HUES48 (cell line): ENCODE measurements at regions not wholly inside any gene's neighbourhood (a gene's known extent, or its start where the extent isn't known, plus 50 kb on each side); places are given as distances from the start of the nearest gene placed in this dataset.

Source experiments
- H3K27ac ChIP-seq: one replicate; pipeline ENCODE4 v1.7.0; 2013; ENCODE audit warnings: low read depth, low read length, inconsistent platforms
- H3K27me3 ChIP-seq: 2 replicates; pipeline ENCODE4 v1.6.1; 2013; ENCODE audit warnings: mild to moderate bottlenecking, low read length; ENCODE audit not compliant: control insufficient read depth, insufficient read depth
- H3K36me3 ChIP-seq: 2 replicates; pipeline ENCODE4 v1.6.1; 2013; ENCODE audit warnings: low read length; ENCODE audit not compliant: control insufficient read depth, insufficient read depth
- H3K4me1 ChIP-seq: 2 replicates; pipeline ENCODE4 v1.6.1; 2013; ENCODE audit warnings: mild to moderate bottlenecking, low read length; ENCODE audit not compliant: control insufficient read depth, insufficient read depth
- H3K4me3 ChIP-seq: 2 replicates; pipeline ENCODE4 v1.5.1; 2013; ENCODE audit warnings: mild to moderate bottlenecking, low read depth, low read length
- H3K9ac ChIP-seq: 2 replicates; pipeline ENCODE4 v1.6.1; 2013; ENCODE audit warnings: mild to moderate bottlenecking, low read depth, low read length, moderate library complexity
- H3K9me3 ChIP-seq: 2 replicates; pipeline ENCODE4 v1.6.1; 2013; ENCODE audit warnings: low read length; ENCODE audit not compliant: control insufficient read depth, insufficient read depth

- Histone ChIP-seq H3K27ac (no peak overlapping the region), H3K27me3 (no peaks in the 10 kb centered on the region)
Observed at GRCh38 chr6:170111816-170112582, 178.9 kb downstream of the DLL1 start.

GRCh38 chr6:170111141-170111664 lies 179.7 kb downstream of the DLL1 start:
- Histone ChIP-seq H3K4me3 (no peak overlapping the region), H3K9ac (no peak overlapping the region), H3K27me3 (no peaks in the 10 kb centered on the region), H3K27ac (no peak overlapping the region), H3K36me3 (no peaks in the 10 kb centered on the region), H3K4me1 (no peaks in the 10 kb centered on the region), H3K9me3 (no peaks in the 10 kb centered on the region)

More at GRCh38 chr6:170111816-170112582, 178.9 kb downstream of the DLL1 start:
- no peaks in the 10 kb centered on the region for H3K4me1 ChIP-seq
- H3K9me3 ChIP-seq = no peaks in the 10 kb centered on the region
- H3K36me3 ChIP-seq = no peaks in the 10 kb centered on the region
- H3K9ac ChIP-seq = no peak overlapping the region
- H3K4me3 ChIP-seq = no peak overlapping the region

- no peak overlapping the region for H3K27ac ChIP-seq
- no peaks in the 10 kb centered on the region for H3K9me3 ChIP-seq
- no peaks in the 10 kb centered on the region for H3K36me3 ChIP-seq
- no peak overlapping the region for H3K4me3 ChIP-seq
- H3K9ac ChIP-seq = no peak overlapping the region
- H3K27me3 ChIP-seq = no peaks in the 10 kb centered on the region
- H3K4me1 ChIP-seq = no peaks in the 10 kb centered on the region
Observed at GRCh38 chr6:170110201-170111140, 180.4 kb downstream of the DLL1 start.

GRCh38 chr6:170108890-170109587 lies 181.8 kb downstream of the DLL1 start:
- Histone ChIP-seq H3K27me3 (no peaks in the 10 kb centered on the region), H3K27ac (no peak overlapping the region), H3K4me1 (no peaks in the 10 kb centered on the region), H3K9ac (no peak overlapping the region), H3K9me3 (no peaks in the 10 kb centered on the region), H3K4me3 (no peak overlapping the region), H3K36me3 (no peaks in the 10 kb centered on the region)

GRCh38 chr6:170108456-170108855 lies 182.4 kb downstream of the DLL1 start:
- no peaks in the 10 kb centered on the region for H3K4me1 ChIP-seq
- no peaks in the 10 kb centered on the region for H3K9me3 ChIP-seq
- no peaks in the 10 kb centered on the region for H3K27me3 ChIP-seq
- H3K27ac ChIP-seq = no peak overlapping the region
- H3K9ac ChIP-seq = no peak overlapping the region
- no peak overlapping the region for H3K4me3 ChIP-seq
- no peaks in the 10 kb centered on the region for H3K36me3 ChIP-seq

- Histone ChIP-seq H3K9me3 (no peaks in the 10 kb centered on the region), H3K9ac (no peak overlapping the region), H3K4me1 (no peaks in the 10 kb centered on the region), H3K27me3 (no peaks in the 10 kb centered on the region), H3K36me3 (no peaks in the 10 kb centered on the region), H3K4me3 (no peak overlapping the region), H3K27ac (no peak overlapping the region)
Observed at GRCh38 chr6:170107606-170108222, 183.2 kb downstream of the DLL1 start.

- no peaks in the 10 kb centered on the region for H3K9me3 ChIP-seq
- H3K9ac ChIP-seq = no peak overlapping the region
- no peak overlapping the region for H3K4me3 ChIP-seq
- H3K27me3 ChIP-seq = no peaks in the 10 kb centered on the region
- no peak overlapping the region for H3K27ac ChIP-seq
- H3K36me3 ChIP-seq = no peaks in the 10 kb centered on the region
- no peaks in the 10 kb centered on the region for H3K4me1 ChIP-seq
Observed at GRCh38 chr6:170106906-170107525, 183.9 kb downstream of the DLL1 start.

- no peak overlapping the region for H3K27ac ChIP-seq
- no peaks in the 10 kb centered on the region; the same call in 1 of the 2 replicates for H3K9me3 ChIP-seq
- no peak overlapping the region for H3K4me3 ChIP-seq
- H3K27me3 ChIP-seq = no peaks in the 10 kb centered on the region
- no peaks in the 10 kb centered on the region for H3K4me1 ChIP-seq
- no peaks in the 10 kb centered on the region for H3K36me3 ChIP-seq
- H3K9ac ChIP-seq = no peak overlapping the region
Observed at GRCh38 chr6:170102582-170103481, 188.0 kb downstream of the DLL1 start.

- H3K9ac ChIP-seq = no peak overlapping the region
- H3K9me3 ChIP-seq = no peaks in the 10 kb centered on the region; the same call in 1 of the 2 replicates
- no peaks in the 10 kb centered on the region for H3K36me3 ChIP-seq
- H3K4me3 ChIP-seq = no peak overlapping the region
- no peaks in the 10 kb centered on the region for H3K27me3 ChIP-seq
- H3K27ac ChIP-seq = no peak overlapping the region
- no peaks in the 10 kb centered on the region for H3K4me1 ChIP-seq
Observed at GRCh38 chr6:170102038-170102437, 188.8 kb downstream of the DLL1 start.
